ENCODE measurements at regions not wholly inside any gene's neighbourhood (a gene's known extent, or its start where the extent isn't known, plus 50 kb on each side); places are given as distances from the start of the nearest gene placed in this dataset.

DNA sequence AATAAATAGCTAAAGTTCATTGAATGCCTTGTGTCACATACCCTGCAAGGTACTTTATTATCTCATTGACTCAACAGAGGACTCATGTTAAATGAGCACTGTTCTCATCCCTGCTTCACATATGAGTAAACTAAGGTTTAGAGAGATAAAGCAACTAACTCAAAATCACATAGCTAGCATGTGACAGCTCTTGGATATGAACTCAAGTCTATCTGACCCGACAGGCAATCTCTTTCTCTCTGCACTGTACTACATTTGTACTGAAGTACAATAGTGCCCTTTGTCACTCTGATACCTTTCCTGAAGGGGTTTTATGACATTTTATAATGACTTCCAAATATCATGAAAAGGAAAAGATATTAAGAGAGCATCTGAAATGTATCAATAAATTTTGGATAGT lies 297.5 kb upstream of the UBE2E3 start:
- TF ChIP-seq, protein P1, sequence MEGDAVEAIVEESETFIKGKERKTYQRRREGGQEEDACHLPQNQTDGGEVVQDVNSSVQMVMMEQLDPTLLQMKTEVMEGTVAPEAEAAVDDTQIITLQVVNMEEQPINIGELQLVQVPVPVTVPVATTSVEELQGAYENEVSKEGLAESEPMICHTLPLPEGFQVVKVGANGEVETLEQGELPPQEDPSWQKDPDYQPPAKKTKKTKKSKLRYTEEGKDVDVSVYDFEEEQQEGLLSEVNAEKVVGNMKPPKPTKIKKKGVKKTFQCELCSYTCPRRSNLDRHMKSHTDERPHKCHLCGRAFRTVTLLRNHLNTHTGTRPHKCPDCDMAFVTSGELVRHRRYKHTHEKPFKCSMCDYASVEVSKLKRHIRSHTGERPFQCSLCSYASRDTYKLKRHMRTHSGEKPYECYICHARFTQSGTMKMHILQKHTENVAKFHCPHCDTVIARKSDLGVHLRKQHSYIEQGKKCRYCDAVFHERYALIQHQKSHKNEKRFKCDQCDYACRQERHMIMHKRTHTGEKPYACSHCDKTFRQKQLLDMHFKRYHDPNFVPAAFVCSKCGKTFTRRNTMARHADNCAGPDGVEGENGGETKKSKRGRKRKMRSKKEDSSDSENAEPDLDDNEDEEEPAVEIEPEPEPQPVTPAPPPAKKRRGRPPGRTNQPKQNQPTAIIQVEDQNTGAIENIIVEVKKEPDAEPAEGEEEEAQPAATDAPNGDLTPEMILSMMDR (IDR thresholded peaks at IDR 0.05), result no peak
- TF ChIP-seq POLR2A (IDR thresholded peaks at IDR 0.05), result no peak
